ENCODE measurements at regions not wholly inside any gene's neighbourhood (a gene's known extent, or its start where the extent isn't known, plus 50 kb on each side); places are given as distances from the start of the nearest gene placed in this dataset.

- no peak for TF ChIP-seq POLR2A (IDR thresholded peaks at IDR 0.05)
- no peak for TF ChIP-seq CTCF (IDR thresholded peaks at IDR 0.05)
- TF ChIP-seq EP300 (IDR thresholded peaks at IDR 0.05), result no peak
- no peaks in the 10 kb centered on the region for H3K27me3 ChIP-seq
- DNase-seq (ENCODE audit: low spot score in 2 of 2), result no peak
- H3K4me1 ChIP-seq, result peaks cover 0 to 6% (median 0%) of the 10 kb centered on the region in 4 donors
- H3K36me3 ChIP-seq, result no peaks in the 10 kb centered on the region
- H3K27ac ChIP-seq, result peak overlapping the region in 1 of 4 donors; percentile 30
- H3K4me3 ChIP-seq, result no peak overlapping the region
- no peaks in the 10 kb centered on the region for H3K9me3 ChIP-seq
- 69 to 71% methylated on average over 3 of the region's 3 CpGs for whole genome bisulfite sequencing, 2 donors
Observed at GRCh38 chr6:109295774-109296156, 86.5 kb downstream of the CD164 start.

- WGBS, 2 donors, result 57 to 65% methylated on average over 5 of the region's 5 CpGs
- H3K27ac ChIP-seq, result peak overlapping the region in 1 of 4 donors; percentile 30
- H3K27me3 ChIP-seq, result no peaks in the 10 kb centered on the region
- no peak for DNase-seq (ENCODE audit: low spot score in 2 of 2)
- H3K9me3 ChIP-seq, result no peaks in the 10 kb centered on the region
- no peaks in the 10 kb centered on the region for H3K36me3 ChIP-seq
- no peak overlapping the region for H3K4me3 ChIP-seq
- H3K4me1 ChIP-seq, result peaks cover 0 to 5% (median 0%) of the 10 kb centered on the region in 4 donors
- TF ChIP-seq POLR2A (IDR thresholded peaks at IDR 0.05) (no peak), CTCF (IDR thresholded peaks at IDR 0.05) (no peak), EP300 (IDR thresholded peaks at IDR 0.05) (no peak)
Observed at GRCh38 chr6:109295109-109295773, 87.0 kb downstream of the CD164 start.

GRCh38 chr6:109292983-109293586 is 89.2 kb downstream of the CD164 start:
- 83 to 84% methylated on average over 2 of the region's 2 CpGs for WGBS, 2 donors

GRCh38 chr6:109292420-109292819 is 89.8 kb downstream of the CD164 start:
- TF ChIP-seq EP300 (IDR thresholded peaks at IDR 0.05), result no peak
- TF ChIP-seq CTCF (IDR thresholded peaks at IDR 0.05), result no peak
- TF ChIP-seq POLR2A (IDR thresholded peaks at IDR 0.05), result no peak
- no peaks in the 10 kb centered on the region for H3K27me3 ChIP-seq
- no peak overlapping the region for H3K27ac ChIP-seq
- WGBS, 2 donors, result 79 to 93% methylated on average over 2 of the region's 2 CpGs
- no peaks in the 10 kb centered on the region for H3K4me1 ChIP-seq
- H3K4me3 ChIP-seq, result no peak overlapping the region
- DNase-seq (ENCODE audit: low spot score in 2 of 2), result no peak
- H3K9me3 ChIP-seq, result no peaks in the 10 kb centered on the region
- no peaks in the 10 kb centered on the region for H3K36me3 ChIP-seq

More at GRCh38 chr6:109292983-109293586, 89.2 kb downstream of the CD164 start:
- H3K9me3 ChIP-seq, result no peaks in the 10 kb centered on the region
- DNase-seq (ENCODE audit: low spot score in 2 of 2), result no peak
- H3K27me3 ChIP-seq, result no peaks in the 10 kb centered on the region
- no peak overlapping the region for H3K4me3 ChIP-seq
- H3K4me1 ChIP-seq, result no peaks in the 10 kb centered on the region
- H3K36me3 ChIP-seq, result no peaks in the 10 kb centered on the region
- no peak overlapping the region for H3K27ac ChIP-seq
- TF ChIP-seq POLR2A (IDR thresholded peaks at IDR 0.05), result no peak

GRCh38 chr6:109291902-109292301 is 90.4 kb downstream of the CD164 start:
- TF ChIP-seq EP300 (IDR thresholded peaks at IDR 0.05), result no peak
- no peak for TF ChIP-seq CTCF (IDR thresholded peaks at IDR 0.05)
- TF ChIP-seq POLR2A (IDR thresholded peaks at IDR 0.05), result no peak
- H3K4me1 ChIP-seq, result no peaks in the 10 kb centered on the region
- no peak overlapping the region for H3K4me3 ChIP-seq
- no peaks in the 10 kb centered on the region for H3K9me3 ChIP-seq
- no peaks in the 10 kb centered on the region for H3K36me3 ChIP-seq
- DNase-seq (ENCODE audit: low spot score in 2 of 2), result no peak
- H3K27ac ChIP-seq, result no peak overlapping the region
- H3K27me3 ChIP-seq, result no peaks in the 10 kb centered on the region
- WGBS, 2 donors, result 68 to 69% methylated on average over 2 of the region's 2 CpGs

Data from tibial nerve (tissue), 4 donors.